ENCODE measurements at regions not wholly inside any gene's neighbourhood (a gene's known extent, or its start where the extent isn't known, plus 50 kb on each side); places are given as distances from the start of the nearest gene placed in this dataset.

DNA sequence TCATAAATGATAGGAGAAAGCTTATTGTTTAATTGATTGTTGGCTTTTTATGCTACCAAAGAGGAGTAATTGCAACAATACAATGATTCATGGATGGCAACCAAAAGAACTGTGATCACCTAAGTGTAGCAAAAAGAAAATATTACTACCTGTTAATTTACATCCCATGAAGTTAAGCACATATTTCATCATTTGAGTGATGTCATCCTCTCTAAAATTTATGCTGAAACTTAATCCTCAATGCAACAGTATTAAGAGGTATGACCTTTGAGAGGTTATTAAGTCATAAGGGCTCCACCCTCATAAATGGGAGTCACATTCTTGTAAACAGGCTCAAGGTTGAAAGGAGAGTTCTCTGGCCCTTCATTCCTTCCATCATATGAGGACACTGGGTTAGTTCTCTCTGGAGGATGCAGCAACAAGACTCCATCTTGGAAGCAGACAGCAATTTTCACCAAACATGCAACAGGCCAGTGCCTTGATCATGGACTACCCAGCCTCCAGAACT is 190.6 kb upstream of the GRIK2 start:
- no peak for DNase-seq (ENCODE audit: low spot score)
- TF ChIP-seq, protein P1, sequence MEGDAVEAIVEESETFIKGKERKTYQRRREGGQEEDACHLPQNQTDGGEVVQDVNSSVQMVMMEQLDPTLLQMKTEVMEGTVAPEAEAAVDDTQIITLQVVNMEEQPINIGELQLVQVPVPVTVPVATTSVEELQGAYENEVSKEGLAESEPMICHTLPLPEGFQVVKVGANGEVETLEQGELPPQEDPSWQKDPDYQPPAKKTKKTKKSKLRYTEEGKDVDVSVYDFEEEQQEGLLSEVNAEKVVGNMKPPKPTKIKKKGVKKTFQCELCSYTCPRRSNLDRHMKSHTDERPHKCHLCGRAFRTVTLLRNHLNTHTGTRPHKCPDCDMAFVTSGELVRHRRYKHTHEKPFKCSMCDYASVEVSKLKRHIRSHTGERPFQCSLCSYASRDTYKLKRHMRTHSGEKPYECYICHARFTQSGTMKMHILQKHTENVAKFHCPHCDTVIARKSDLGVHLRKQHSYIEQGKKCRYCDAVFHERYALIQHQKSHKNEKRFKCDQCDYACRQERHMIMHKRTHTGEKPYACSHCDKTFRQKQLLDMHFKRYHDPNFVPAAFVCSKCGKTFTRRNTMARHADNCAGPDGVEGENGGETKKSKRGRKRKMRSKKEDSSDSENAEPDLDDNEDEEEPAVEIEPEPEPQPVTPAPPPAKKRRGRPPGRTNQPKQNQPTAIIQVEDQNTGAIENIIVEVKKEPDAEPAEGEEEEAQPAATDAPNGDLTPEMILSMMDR (IDR thresholded peaks at IDR 0.05), result no peak
- Histone ChIP-seq H3K27ac (no peak overlapping the region), H3K4me3 (no peak overlapping the region)

DNA sequence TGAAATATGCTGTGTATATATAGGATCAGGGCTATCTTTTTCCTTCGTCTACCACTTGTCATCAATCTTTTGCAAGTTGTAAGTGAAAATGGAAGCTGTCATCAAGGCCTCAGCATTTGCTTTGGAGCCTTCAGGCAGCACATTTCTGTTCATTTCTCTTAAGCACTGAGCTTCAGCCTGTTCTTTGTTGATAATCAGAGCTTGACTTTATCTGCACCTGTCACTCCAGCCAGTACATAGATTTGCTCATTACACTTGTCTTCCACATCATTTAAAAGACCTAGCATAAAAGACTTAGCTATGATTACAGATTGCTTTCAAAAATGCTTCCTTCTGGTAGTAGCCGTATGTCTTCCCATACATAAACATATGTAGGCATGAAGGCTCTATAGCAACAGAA is 189.8 kb upstream of the GRIK2 start:
- TF ChIP-seq, protein P1 (IDR thresholded peaks at IDR 0.05), result no peak
- no peak for DNase-seq (ENCODE audit: low spot score)
- Histone ChIP-seq H3K27ac (no peak overlapping the region), H3K4me3 (no peak overlapping the region)

DNA sequence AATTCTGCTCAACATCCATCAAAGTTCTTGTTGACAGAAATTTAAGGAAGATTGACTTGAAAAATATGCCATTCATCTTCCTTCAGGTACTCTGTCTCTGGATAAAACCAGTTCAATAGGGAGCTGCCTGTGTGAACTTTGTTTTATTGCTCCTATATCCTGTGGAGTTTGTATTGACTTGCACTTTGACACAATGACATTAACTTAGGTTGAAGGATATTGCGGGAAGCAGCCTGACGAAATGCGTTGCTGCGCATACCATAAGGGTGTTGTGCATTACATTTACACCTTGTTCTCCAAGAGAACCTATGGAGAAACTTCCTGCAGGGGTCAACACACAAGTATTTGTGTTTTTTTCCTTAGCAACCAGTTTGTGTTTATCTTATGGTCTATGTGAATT is 185.4 kb upstream of the GRIK2 start:
- TF ChIP-seq, protein P1 (IDR thresholded peaks at IDR 0.05), result no peak
- Histone ChIP-seq H3K27ac (no peak overlapping the region), H3K4me3 (no peak overlapping the region)
- no peak for DNase-seq (ENCODE audit: low spot score)

DNA sequence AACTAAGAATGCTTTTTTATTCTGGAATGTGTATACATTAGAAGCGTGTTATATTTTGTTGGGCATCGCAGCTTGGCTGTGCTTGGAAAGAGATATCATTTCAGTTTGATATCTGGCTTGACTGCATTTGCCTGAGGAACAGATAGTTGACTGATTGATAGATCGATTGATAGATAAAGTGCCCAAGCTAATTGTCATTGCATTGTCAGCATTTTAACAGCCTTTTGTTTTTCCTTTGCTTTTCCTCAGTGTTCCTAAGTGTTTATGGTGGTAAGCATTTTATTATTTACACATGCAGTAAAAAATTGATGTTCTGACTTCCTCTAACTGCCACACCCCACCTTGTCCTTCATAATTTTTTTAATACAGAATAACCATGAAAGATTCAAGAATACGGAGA is 180.9 kb upstream of the GRIK2 start:
- TF ChIP-seq, protein P1 (IDR thresholded peaks at IDR 0.05), result no peak
- Histone ChIP-seq H3K27ac (no peak overlapping the region), H3K4me3 (no peak overlapping the region)
- DNase-seq (ENCODE audit: low spot score), result no peak

DNA sequence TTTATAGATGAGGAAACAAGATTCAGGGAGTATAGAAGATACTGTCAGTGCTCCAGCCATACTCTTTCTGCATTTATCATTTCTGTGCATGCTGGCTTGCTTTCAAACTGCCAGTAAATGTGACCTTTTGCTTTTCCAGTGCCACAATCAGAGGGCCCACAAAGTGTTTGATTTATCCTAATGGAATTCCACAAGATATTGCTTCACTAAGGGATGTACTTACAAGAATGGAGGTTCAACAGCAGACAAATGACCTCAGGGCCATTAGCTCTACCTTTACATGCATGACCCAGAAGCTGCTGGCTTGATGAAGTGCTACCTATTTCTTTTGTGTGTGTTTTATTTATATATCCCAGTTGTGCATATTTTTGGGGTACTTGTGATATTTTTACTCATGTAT is 171.5 kb upstream of the GRIK2 start:
- Histone ChIP-seq H3K4me3 (no peak overlapping the region), H3K27ac (no peak overlapping the region)
- TF ChIP-seq, protein P1 (IDR thresholded peaks at IDR 0.05), result no peak
- no peak for DNase-seq (ENCODE audit: low spot score)

DNA sequence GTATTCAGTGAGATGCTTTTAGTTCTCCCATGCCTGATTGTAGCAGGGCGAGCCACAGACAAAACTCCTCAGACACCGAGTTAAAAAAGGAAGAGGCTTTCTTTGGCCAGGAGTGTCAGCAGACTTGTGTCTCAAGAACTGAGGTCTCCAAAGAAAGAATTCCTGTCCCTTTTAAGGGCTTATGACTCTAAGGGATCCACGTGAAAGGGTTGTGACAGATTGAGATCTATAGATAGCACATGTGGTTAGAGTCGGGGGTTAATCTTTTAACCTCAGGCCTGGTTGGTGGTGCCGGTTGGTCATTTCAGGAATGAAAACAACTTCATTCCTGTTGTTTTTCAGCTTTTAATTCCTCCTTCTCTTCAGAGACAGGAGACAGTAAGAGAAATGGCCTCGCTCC is 168.8 kb upstream of the GRIK2 start:
- TF ChIP-seq, protein P1 (IDR thresholded peaks at IDR 0.05), result no peak
- DNase-seq (ENCODE audit: low spot score), result no peak
- Histone ChIP-seq H3K4me3 (no peak overlapping the region), H3K27ac (no peak overlapping the region)

DNA sequence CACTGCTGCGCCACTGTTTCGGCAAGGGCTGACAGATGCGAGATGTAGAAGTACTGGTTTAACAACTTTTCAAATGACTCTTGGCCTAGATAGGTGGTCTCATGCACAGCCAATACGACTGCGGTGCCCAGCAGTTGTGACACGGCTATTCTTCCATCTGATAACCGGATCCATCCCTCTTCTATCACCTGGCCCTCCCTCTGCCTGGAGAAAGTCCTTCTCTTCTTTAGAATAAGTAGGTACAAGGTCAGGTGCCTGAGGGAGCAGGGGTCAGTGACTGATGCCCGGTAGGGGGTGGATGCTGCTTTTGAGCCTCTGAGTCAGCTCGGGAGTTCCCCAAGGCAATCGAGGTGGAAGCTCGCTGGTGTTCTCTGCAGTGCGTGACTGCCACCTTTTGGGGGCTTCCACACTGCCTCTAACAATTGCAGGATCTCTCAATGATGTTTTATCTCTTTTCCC is 166.8 kb upstream of the GRIK2 start:
- TF ChIP-seq, protein P1 (IDR thresholded peaks at IDR 0.05), result no peak
- Histone ChIP-seq H3K27ac (no peak overlapping the region), H3K4me3 (no peak overlapping the region)
- DNase-seq (ENCODE audit: low spot score), result no peak
